T-cell (primary cell): ENCODE measurements at regions not wholly inside any gene's neighbourhood (a gene's known extent, or its start where the extent isn't known, plus 50 kb on each side); places are given as distances from the start of the nearest gene placed in this dataset.

ENCODE experiments used
- ATAC-seq, 4 experiments: fragments of 200-7000 bp in 3 of 4; fragments of 150-1000 bp in 1 of 4; cut with Tn5 transposase; replicated peaks in 1 of 4; 1 replicate in 3 of 4; 2 replicates in 1 of 4; pipeline ENCODE4 v1.10.0; 2021; ENCODE audit warnings: moderate library complexity in 3 of 4, mild to moderate bottlenecking in 2 of 4, moderate number of reproducible peaks in 1 of 4
- CTCF ChIA-PET, 2 donors: fragments of 300-600 bp; sonication (Branson Sonifier 250); formaldehyde crosslinking; loops; one replicate each; lab custom pipeline; 2022; ENCODE audit warnings: antibody characterized with exemption in 2 of 2; lab: Charles Lee
- POLR2A ChIA-PET, 2 donors: fragments of 300-600 bp; sonication (Branson Sonifier 250); formaldehyde crosslinking; loops; one replicate each; lab custom pipeline; 2022; ENCODE audit warnings: antibody characterized with exemption in 2 of 2; lab: Charles Lee
- DNase-seq, 35 experiments: peaks; one replicate each; pipeline versions ENCODE4 v3.0.0 to v3.0.0-alpha.2; 2013 to 2023
- H3K27ac ChIP-seq: one replicate; pipeline ENCODE4 v1.5.1; 2013; ENCODE audit warnings: low read length
- H3K27me3 ChIP-seq, 2 experiments: replicated peaks in 1 of 2; 1 replicate in 1 of 2; 2 replicates in 1 of 2; pipeline versions ENCODE4 v1.6.1 to v1.7.0; 2013; ENCODE audit warnings: low read length in 1 of 2, mixed read lengths in 1 of 2; ENCODE audit not compliant: control insufficient read depth in 2 of 2, insufficient read depth in 2 of 2; ENCODE audit errors: extremely low read depth in 1 of 2
- H3K36me3 ChIP-seq, 2 donors: 1 replicate in 1 of 2; 2 replicates in 1 of 2; pipeline versions ENCODE4 v1.6.1 to v1.7.0; 2013; ENCODE audit warnings: low read length in 1 of 2; ENCODE audit not compliant: control insufficient read depth in 2 of 2, insufficient read depth in 1 of 2; ENCODE audit errors: extremely low read depth in 1 of 2
- H3K4me1 ChIP-seq, 2 experiments: 1 replicate in 1 of 2; 2 replicates in 1 of 2; pipeline versions ENCODE4 v1.6.1 to v1.7.0; 2013; ENCODE audit warnings: low read length in 2 of 2, mixed read lengths in 1 of 2; ENCODE audit not compliant: insufficient read depth in 2 of 2, control insufficient read depth in 1 of 2; ENCODE audit errors: extremely low read depth in 1 of 2
- H3K4me3 ChIP-seq, 2 donors: 1 replicate in 1 of 2; 2 replicates in 1 of 2; pipeline versions ENCODE4 v1.5.1 to v1.7.0; 2013; ENCODE audit warnings: mild to moderate bottlenecking in 2 of 2, low read length in 1 of 2, moderate library complexity in 1 of 2; ENCODE audit not compliant: control insufficient read depth in 1 of 2; ENCODE audit errors: extremely low read depth in 1 of 2
- H3K9me3 ChIP-seq: 2 replicates; pipeline ENCODE4 v1.7.0; 2013
- H3K27ac Mint-ChIP-seq, 2 donors: one replicate each; pipeline ENCODE4 v1.8.0; 2020 to 2021; ENCODE audit warnings: mild to moderate bottlenecking in 2 of 2, mixed read lengths in 2 of 2
- H3K27me3 Mint-ChIP-seq, 2 donors: one replicate each; pipeline ENCODE4 v1.8.0; 2021 to 2022; ENCODE audit warnings: mixed read lengths in 2 of 2
- H3K36me3 Mint-ChIP-seq: one replicate; pipeline ENCODE4 v1.8.0; 2021; ENCODE audit warnings: mixed read lengths
- H3K4me1 Mint-ChIP-seq, 3 donors: one replicate each; pipeline ENCODE4 v1.8.0; 2020 to 2022; ENCODE audit warnings: mixed read lengths in 3 of 3, mild to moderate bottlenecking in 1 of 3
- H3K4me3 Mint-ChIP-seq, 3 donors: one replicate each; pipeline ENCODE4 v1.8.0; 2020 to 2022; ENCODE audit warnings: mild to moderate bottlenecking in 3 of 3, mixed read lengths in 3 of 3, moderate library complexity in 3 of 3
- H3K9me3 Mint-ChIP-seq, 3 donors: one replicate each; pipeline ENCODE4 v1.8.0; 2020 to 2022; ENCODE audit warnings: mixed read lengths in 3 of 3
- WGBS: methylation state at CpG from one replicate; pipeline ENCODE4 v1.1.5; 2013; ENCODE audit warnings: missing lambda C conversion rate; ENCODE audit not compliant: insufficient coverage; 5-methylcytosine and 5-hydroxymethylcytosine counted together

GRCh38 chr3:103308921-103309320 lies 874.1 kb downstream of the ZPLD1 start:
- Mint-ChIP-seq H3K36me3 (no peaks in the 10 kb centered on the region), H3K4me3 (no peak overlapping the region), H3K4me1 (no peaks in the 10 kb centered on the region), H3K9me3 (peaks cover 0 to 2% (median under 1%) of the 10 kb centered on the region in 3 donors), H3K27me3 (no peaks in the 10 kb centered on the region), H3K27ac (no peak overlapping the region)
- H3K9me3 ChIP-seq, result no peaks in the 10 kb centered on the region
- no peaks in the 10 kb centered on the region for H3K4me1 ChIP-seq
- H3K4me3 ChIP-seq, result no peak overlapping the region
- POLR2A ChIA-PET, result no interaction called here
- DNase-seq, result no peak
- ATAC-seq, result no peak
- CTCF ChIA-PET, result no interaction called here
- H3K36me3 ChIP-seq, result no peaks in the 10 kb centered on the region
- H3K27me3 ChIP-seq, result no peaks in the 10 kb centered on the region
- H3K27ac ChIP-seq, result no peak overlapping the region
- no CpG with 5 or more reads among the region's 1 CpG for WGBS

DNA sequence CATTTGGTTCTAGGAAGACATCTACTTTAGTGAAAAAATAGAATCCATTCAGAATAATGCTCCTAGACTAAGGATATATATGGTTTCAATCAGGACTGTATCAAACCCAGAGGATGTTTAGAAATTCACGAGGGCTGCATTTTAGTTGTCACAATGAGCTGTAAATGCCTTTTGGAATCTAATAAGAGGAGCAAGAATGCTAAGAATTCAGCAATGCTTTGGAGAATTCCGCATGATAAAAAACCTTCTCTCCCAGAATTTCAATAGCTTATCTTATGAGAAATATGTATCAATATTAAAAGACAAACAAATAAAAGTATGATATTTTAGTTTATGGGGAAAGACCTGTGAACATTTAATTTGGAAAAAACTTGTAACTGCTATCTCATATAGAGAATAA lies 885.1 kb downstream of the ZPLD1 start:
- CTCF ChIA-PET, result no interaction called here
- no peak for ATAC-seq
- POLR2A ChIA-PET, result no interaction called here

GRCh38 chr3:103337179-103337845 lies 902.5 kb downstream of the ZPLD1 start:
- H3K9me3 Mint-ChIP-seq, result peaks cover 0 to 6% (median 0%) of the 10 kb centered on the region in 3 donors
- CTCF ChIA-PET, result no interaction called here
- WGBS, result 60% methylated on average over 2 of the region's 2 CpGs

More for the DNA sequence above, 885.1 kb downstream of the ZPLD1 start:
- H3K27me3 Mint-ChIP-seq, result no peaks in the 10 kb centered on the region
- no peaks in the 10 kb centered on the region for H3K27me3 ChIP-seq
- no peak overlapping the region for H3K4me3 Mint-ChIP-seq
- H3K27ac ChIP-seq, result no peak overlapping the region
- no peaks in the 10 kb centered on the region for H3K9me3 ChIP-seq
- no CpG with 5 or more reads among the region's 2 CpGs for WGBS
- H3K36me3 ChIP-seq, result no peaks in the 10 kb centered on the region
- no peak for DNase-seq
- H3K36me3 Mint-ChIP-seq, result no peaks in the 10 kb centered on the region
- H3K4me1 Mint-ChIP-seq, result no peaks in the 10 kb centered on the region
- no peak overlapping the region for H3K4me3 ChIP-seq
- H3K9me3 Mint-ChIP-seq, result peaks cover 0 to 15% (median 0%) of the 10 kb centered on the region in 3 donors
- no peak overlapping the region for H3K27ac Mint-ChIP-seq
- no peaks in the 10 kb centered on the region for H3K4me1 ChIP-seq

DNA sequence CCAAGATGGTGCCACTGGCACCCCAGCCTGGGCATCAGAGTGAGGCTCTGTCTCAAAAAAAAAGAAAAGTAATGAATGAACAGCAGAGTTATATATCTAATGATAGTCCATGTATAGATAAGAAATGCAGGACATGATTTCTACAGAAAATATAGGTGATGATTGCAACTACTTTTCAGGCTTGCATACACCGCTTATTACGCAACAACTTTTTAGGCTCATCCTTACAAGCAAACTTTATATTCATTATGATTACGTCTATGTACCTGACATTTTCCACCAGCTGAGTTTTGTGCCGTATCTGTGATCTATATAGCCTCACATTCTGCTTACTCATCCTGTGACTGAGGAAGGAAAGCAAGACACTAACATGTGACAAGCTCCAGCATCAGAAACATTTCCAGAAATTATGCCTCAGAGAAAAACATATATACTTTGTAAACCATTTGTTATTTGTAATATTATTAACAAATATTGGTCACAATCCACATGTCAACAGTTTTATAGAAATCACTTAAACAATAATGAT lies 906.3 kb downstream of the ZPLD1 start:
- Histone ChIP-seq H3K4me1 (no peaks in the 10 kb centered on the region), H3K27me3 (no peaks in the 10 kb centered on the region), H3K27ac (no peak overlapping the region), H3K36me3 (no peaks in the 10 kb centered on the region), H3K9me3 (no peaks in the 10 kb centered on the region), H3K4me3 (no peak overlapping the region)
- WGBS, result 30% methylated on average over 2 of the region's 4 CpGs
- H3K9me3 Mint-ChIP-seq, result peaks cover 0 to 6% (median 4%) of the 10 kb centered on the region in 3 donors
- H3K36me3 Mint-ChIP-seq, result no peaks in the 10 kb centered on the region
- no peaks in the 10 kb centered on the region for H3K27me3 Mint-ChIP-seq
- H3K27ac Mint-ChIP-seq, result no peak overlapping the region
- ChIA-PET CTCF (no interaction called here), POLR2A (no interaction called here)
- no peak overlapping the region for H3K4me3 Mint-ChIP-seq
- H3K4me1 Mint-ChIP-seq, result no peaks in the 10 kb centered on the region
- ATAC-seq, result no peak
- no peak for DNase-seq

More at GRCh38 chr3:103337179-103337845, 902.5 kb downstream of the ZPLD1 start:
- Histone ChIP-seq H3K27ac (no peak overlapping the region), H3K4me1 (no peaks in the 10 kb centered on the region), H3K36me3 (no peaks in the 10 kb centered on the region), H3K27me3 (no peaks in the 10 kb centered on the region), H3K9me3 (no peaks in the 10 kb centered on the region), H3K4me3 (no peak overlapping the region)
- Mint-ChIP-seq H3K4me1 (no peaks in the 10 kb centered on the region), H3K27ac (no peak overlapping the region), H3K36me3 (no peaks in the 10 kb centered on the region), H3K4me3 (no peak overlapping the region), H3K27me3 (no peaks in the 10 kb centered on the region)
- no peak for ATAC-seq
- no peak for DNase-seq
- POLR2A ChIA-PET, result no interaction called here

GRCh38 chr3:103342205-103342731 lies 907.5 kb downstream of the ZPLD1 start:
- Mint-ChIP-seq H3K36me3 (no peaks in the 10 kb centered on the region), H3K9me3 (peaks cover 0 to 4% (median 4%) of the 10 kb centered on the region in 3 donors), H3K27ac (no peak overlapping the region), H3K4me3 (no peak overlapping the region), H3K27me3 (no peaks in the 10 kb centered on the region), H3K4me1 (no peaks in the 10 kb centered on the region)
- no peak overlapping the region for H3K27ac ChIP-seq
- ChIA-PET CTCF (no interaction called here), POLR2A (no interaction called here)
- H3K27me3 ChIP-seq, result no peaks in the 10 kb centered on the region
- DNase-seq, result no peak
- no peaks in the 10 kb centered on the region for H3K36me3 ChIP-seq
- no peak for ATAC-seq
- H3K9me3 ChIP-seq, result no peaks in the 10 kb centered on the region
- no peak overlapping the region for H3K4me3 ChIP-seq
- 75% methylated on average over 1 of the region's 4 CpGs for WGBS
- no peaks in the 10 kb centered on the region for H3K4me1 ChIP-seq

- Histone ChIP-seq H3K4me1 (no peaks in the 10 kb centered on the region), H3K4me3 (no peak overlapping the region), H3K36me3 (no peaks in the 10 kb centered on the region), H3K27ac (no peak overlapping the region), H3K27me3 (no peaks in the 10 kb centered on the region), H3K9me3 (no peaks in the 10 kb centered on the region)
- H3K4me1 Mint-ChIP-seq, result no peaks in the 10 kb centered on the region
- H3K27ac Mint-ChIP-seq, result no peak overlapping the region
- H3K36me3 Mint-ChIP-seq, result no peaks in the 10 kb centered on the region
- ChIA-PET POLR2A (no interaction called here), CTCF (no interaction called here)
- H3K9me3 Mint-ChIP-seq, result peaks cover 0 to 7% (median 0%) of the 10 kb centered on the region in 3 donors
- ATAC-seq (no peak), DNase-seq (no peak)
- WGBS, result no CpG with 5 or more reads among the region's 4 CpGs
- no peaks in the 10 kb centered on the region for H3K27me3 Mint-ChIP-seq
- H3K4me3 Mint-ChIP-seq, result no peak overlapping the region
Observed at GRCh38 chr3:103349760-103350159, 914.9 kb downstream of the ZPLD1 start.
